ENCODE measurements at regions not wholly inside any gene's neighbourhood (a gene's known extent, or its start where the extent isn't known, plus 50 kb on each side); places are given as distances from the start of the nearest gene placed in this dataset.

GRCh38 chrX:34778916-34779315, 121.8 kb upstream of the TMEM47 start:
- no peak overlapping the region for H3K27ac ChIP-seq
- TF ChIP-seq, protein P1, sequence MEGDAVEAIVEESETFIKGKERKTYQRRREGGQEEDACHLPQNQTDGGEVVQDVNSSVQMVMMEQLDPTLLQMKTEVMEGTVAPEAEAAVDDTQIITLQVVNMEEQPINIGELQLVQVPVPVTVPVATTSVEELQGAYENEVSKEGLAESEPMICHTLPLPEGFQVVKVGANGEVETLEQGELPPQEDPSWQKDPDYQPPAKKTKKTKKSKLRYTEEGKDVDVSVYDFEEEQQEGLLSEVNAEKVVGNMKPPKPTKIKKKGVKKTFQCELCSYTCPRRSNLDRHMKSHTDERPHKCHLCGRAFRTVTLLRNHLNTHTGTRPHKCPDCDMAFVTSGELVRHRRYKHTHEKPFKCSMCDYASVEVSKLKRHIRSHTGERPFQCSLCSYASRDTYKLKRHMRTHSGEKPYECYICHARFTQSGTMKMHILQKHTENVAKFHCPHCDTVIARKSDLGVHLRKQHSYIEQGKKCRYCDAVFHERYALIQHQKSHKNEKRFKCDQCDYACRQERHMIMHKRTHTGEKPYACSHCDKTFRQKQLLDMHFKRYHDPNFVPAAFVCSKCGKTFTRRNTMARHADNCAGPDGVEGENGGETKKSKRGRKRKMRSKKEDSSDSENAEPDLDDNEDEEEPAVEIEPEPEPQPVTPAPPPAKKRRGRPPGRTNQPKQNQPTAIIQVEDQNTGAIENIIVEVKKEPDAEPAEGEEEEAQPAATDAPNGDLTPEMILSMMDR (conservative IDR thresholded peaks at IDR 0.05): no peak
- no peak for TF ChIP-seq ZFX (IDR thresholded peaks at IDR 0.05)

DNA sequence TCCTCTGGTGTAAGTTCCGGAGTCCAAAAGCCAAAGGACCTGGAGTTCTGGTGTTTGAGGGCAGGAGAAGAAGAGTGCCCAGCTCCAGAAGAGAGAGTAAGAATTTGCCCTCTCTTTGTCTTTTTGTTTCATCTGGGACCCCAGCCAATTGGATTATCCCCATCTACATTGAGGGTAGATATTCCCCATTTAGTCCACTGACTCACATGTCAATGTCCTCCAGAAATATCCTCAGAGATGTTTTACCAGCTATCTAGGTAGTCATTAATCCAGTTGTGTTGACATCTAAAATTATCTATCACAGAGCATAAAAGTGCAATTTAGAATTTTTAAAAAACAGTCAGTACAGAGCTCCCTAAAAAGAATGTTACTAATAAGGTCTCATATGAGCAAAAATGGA, 132.9 kb upstream of the TMEM47 start:
- H3K27ac ChIP-seq: no peak overlapping the region
- TF ChIP-seq, protein P1 (conservative IDR thresholded peaks at IDR 0.05): no peak
- TF ChIP-seq ZFX (IDR thresholded peaks at IDR 0.05): no peak

- TF ChIP-seq ZFX (IDR thresholded peaks at IDR 0.05): no peak
- TF ChIP-seq, protein P1 (conservative IDR thresholded peaks at IDR 0.05): no peak
- H3K27ac ChIP-seq: no peak overlapping the region
Measured at GRCh38 chrX:34805951-34806350, 136.6 kb upstream of the FAM47B start.

DNA sequence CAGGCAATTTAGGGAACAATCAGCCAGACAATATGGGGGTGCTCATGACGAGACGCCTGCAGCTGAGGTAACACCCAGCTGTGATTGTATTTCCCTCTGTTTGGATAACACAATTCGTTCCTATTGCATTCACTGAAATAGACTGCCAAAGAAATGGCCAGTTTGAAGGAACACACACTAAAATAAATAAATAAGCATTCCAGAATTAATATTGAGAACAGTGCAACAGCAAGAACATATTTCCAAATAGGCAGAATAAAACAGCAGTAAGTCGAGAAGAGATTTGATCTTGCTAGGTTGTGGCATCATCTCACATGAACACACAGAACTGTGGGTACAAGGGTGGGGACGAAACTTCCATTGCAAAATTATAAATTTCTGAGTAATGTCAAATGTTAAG, 133.5 kb upstream of the FAM47B start:
- TF ChIP-seq ZFX (IDR thresholded peaks at IDR 0.05): no peak
- TF ChIP-seq, protein P1 (conservative IDR thresholded peaks at IDR 0.05): no peak

DNA sequence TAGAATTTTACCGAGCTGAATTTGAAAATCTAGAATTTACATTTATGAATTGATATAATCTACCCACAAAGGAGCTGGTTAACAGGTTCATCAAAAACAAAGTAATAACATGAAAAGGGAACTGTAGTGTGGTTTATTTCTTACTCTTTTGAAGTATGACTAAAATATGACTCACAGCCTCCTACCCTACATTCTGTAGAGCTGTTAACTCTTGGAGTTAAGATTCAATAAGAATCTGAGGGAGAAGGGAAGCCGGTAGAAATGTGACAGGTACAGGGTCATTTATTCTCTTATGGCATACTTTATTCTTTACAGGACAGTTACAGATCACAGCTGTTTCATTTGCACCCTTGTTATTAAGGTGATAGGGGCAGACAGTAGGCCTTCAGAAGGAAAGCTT, 132.2 kb upstream of the FAM47B start:
- TF ChIP-seq ZFX (IDR thresholded peaks at IDR 0.05): no peak
- TF ChIP-seq, protein P1 (conservative IDR thresholded peaks at IDR 0.05): no peak
- H3K27ac ChIP-seq: no peak overlapping the region

More for the DNA sequence above, 133.5 kb upstream of the FAM47B start:
- H3K27ac ChIP-seq: no peak overlapping the region

- TF ChIP-seq ZFX (IDR thresholded peaks at IDR 0.05): no peak
- TF ChIP-seq, protein P1 (conservative IDR thresholded peaks at IDR 0.05): no peak
- H3K27ac ChIP-seq: no peak overlapping the region
Measured at GRCh38 chrX:34810916-34811315, 131.7 kb upstream of the FAM47B start.

DNA sequence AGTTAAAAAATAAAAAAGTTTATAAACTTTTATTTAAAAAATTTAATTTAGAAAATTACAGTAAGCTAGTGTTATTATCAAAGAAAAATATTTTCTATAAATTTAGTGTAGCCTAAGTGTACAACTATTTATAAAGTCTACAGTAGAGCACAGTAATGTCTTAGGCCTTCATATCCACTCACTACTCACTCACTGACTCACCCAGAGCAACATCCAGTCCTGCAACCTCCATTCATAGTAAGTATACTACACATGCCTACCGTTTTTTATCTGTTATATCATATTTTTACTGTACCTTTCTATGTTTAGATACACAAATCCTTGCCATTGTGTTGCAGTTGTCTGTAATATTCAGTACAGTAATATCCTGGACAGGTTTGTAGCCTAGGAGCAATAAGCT, 129.0 kb upstream of the FAM47B start:
- TF ChIP-seq, protein P1 (conservative IDR thresholded peaks at IDR 0.05): no peak
- no peak for TF ChIP-seq ZFX (IDR thresholded peaks at IDR 0.05)
- H3K27ac ChIP-seq: no peak overlapping the region

All from C4-2B (cell line).